Peyer's patch (tissue), 4 donors: ENCODE measurements at regions not wholly inside any gene's neighbourhood (a gene's known extent, or its start where the extent isn't known, plus 50 kb on each side); places are given as distances from the start of the nearest gene placed in this dataset.

Experiments
- POLR2A ChIP-seq, 2 donors: fragments of 450-650 bp; IDR thresholded peaks; one replicate each; pipeline ENCODE4 v1.5.1; 2017; ENCODE audit warnings: antibody characterized with exemption in 2 of 2, mild to moderate bottlenecking in 2 of 2, moderate library complexity in 2 of 2
- TF ChIP-seq, protein P1 (sequence below), 6 experiments: fragments of 450-650 bp in 4 of 6; fragments of 200-600 bp in 2 of 6; sonication (generic) in 1 of 6; IDR thresholded peaks; one replicate each; pipeline ENCODE4 v1.5.1; 2017 to 2019; ENCODE audit warnings: antibody characterized with exemption in 6 of 6, mild to moderate bottlenecking in 3 of 6, moderate library complexity in 1 of 6

DNA sequence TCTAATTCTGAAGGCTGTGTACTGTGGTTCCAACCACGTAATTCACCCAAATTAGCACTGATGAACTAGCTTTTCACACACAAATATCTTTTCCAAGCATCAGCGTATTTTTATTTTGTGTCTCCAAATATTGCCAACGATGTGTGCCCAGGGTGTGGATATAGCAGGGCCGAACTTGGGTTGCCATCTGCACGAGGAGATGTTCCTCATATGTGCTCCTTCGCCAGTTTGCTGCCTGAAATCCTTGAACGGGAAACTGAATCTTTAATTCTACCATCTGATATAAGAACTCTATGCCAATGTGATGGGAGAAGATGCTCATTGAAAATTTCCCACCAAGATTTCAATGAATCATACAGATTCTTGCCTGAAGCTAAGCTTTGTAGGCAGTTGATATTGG is 121.5 kb upstream of the ZNF438 start:
- TF ChIP-seq, protein P1, sequence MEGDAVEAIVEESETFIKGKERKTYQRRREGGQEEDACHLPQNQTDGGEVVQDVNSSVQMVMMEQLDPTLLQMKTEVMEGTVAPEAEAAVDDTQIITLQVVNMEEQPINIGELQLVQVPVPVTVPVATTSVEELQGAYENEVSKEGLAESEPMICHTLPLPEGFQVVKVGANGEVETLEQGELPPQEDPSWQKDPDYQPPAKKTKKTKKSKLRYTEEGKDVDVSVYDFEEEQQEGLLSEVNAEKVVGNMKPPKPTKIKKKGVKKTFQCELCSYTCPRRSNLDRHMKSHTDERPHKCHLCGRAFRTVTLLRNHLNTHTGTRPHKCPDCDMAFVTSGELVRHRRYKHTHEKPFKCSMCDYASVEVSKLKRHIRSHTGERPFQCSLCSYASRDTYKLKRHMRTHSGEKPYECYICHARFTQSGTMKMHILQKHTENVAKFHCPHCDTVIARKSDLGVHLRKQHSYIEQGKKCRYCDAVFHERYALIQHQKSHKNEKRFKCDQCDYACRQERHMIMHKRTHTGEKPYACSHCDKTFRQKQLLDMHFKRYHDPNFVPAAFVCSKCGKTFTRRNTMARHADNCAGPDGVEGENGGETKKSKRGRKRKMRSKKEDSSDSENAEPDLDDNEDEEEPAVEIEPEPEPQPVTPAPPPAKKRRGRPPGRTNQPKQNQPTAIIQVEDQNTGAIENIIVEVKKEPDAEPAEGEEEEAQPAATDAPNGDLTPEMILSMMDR (IDR thresholded peaks at IDR 0.05) = no peak
- no peak for TF ChIP-seq POLR2A (IDR thresholded peaks at IDR 0.05)
